ENCODE measurements at regions not wholly inside any gene's neighbourhood (a gene's known extent, or its start where the extent isn't known, plus 50 kb on each side); places are given as distances from the start of the nearest gene placed in this dataset.

DNA sequence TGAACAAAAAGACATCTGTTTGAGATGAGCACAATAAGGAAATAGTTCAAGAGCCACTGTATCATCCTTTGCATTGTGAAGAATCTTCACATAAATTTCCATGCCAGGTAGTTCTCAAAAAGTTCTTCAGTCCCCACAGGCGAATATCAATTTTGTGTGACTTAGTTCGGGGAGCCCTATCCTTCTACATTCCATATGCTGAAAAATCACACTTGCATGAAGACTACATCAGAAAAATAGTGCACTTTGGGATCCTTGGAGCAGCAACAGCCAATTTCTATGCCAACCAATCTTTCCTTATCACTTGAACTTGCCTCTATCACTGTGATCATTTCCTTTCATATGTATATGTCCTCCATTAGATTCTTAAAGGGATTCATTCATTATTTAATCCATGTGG is 830.6 kb upstream of the POU3F3 start:
- Histone ChIP-seq H2BK15ac (ENCODE audit: low read length) (no peak overlapping the region), H2BK120ac (replicated peaks; ENCODE audit: low read depth, low read length) (no peak overlapping the region)
- 86% methylated on average over 2 of the region's 2 CpGs; no CpG with 5 or more reads in 1 of the 2 experiments for WGBS, 2 experiments (ENCODE audit: extremely low coverage in 1 of 2, insufficient coverage in 1 of 2, insufficient read length in 1 of 2, insufficient replicate concordance in 2 of 2, low coverage in 1 of 2, low lambda C conversion rate in 2 of 2, missing lambda C conversion rate in 1 of 2)
- no peak for TF ChIP-seq HDAC6 (IDR thresholded peaks at IDR 0.05; ENCODE audit: low read depth, low read length)
- no peak for TF ChIP-seq MAFK (IDR thresholded peaks at IDR 0.05; ENCODE audit: low read depth, low read length)
- no peak for TF ChIP-seq CTBP2 (IDR thresholded peaks at IDR 0.05; ENCODE audit: borderline replicate concordance, insufficient read depth, insufficient read length, low read length)
- no peak for TF ChIP-seq POU5F1 (IDR thresholded peaks at IDR 0.05; ENCODE audit: low read depth, low read length)
- no peak for TF ChIP-seq JUND (IDR thresholded peaks at IDR 0.05; ENCODE audit: low read length)
- TF ChIP-seq, protein P1, sequence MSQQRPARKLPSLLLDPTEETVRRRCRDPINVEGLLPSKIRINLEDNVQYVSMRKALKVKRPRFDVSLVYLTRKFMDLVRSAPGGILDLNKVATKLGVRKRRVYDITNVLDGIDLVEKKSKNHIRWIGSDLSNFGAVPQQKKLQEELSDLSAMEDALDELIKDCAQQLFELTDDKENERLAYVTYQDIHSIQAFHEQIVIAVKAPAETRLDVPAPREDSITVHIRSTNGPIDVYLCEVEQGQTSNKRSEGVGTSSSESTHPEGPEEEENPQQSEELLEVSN (IDR thresholded peaks at IDR 0.05) = no peak
- TF ChIP-seq SP1 (IDR thresholded peaks at IDR 0.05; ENCODE audit: low read depth, low read length) = no peak
- no peak for TF ChIP-seq CHD2 (IDR thresholded peaks at IDR 0.05; ENCODE audit: low read length)

More for the DNA sequence above, 830.6 kb upstream of the POU3F3 start:
- Histone ChIP-seq H3K23ac (ENCODE audit: insufficient read length) (no peak overlapping the region), H3K79me1 (ENCODE audit: low read depth, low read length) (no peaks in the 10 kb centered on the region), H4K8ac (ENCODE audit: extremely low read depth, insufficient read depth, low read length) (no peak overlapping the region), H3K27me3 (replicated peaks in 1 of 4; ENCODE audit: control insufficient read depth in 3 of 4, extremely low read depth in 1 of 4, insufficient read depth in 3 of 4, low read length in 3 of 4) (no peaks in the 10 kb centered on the region), H2BK12ac (ENCODE audit: low read depth, low read length) (no peak overlapping the region), H3K14ac (ENCODE audit: insufficient read length) (no peak overlapping the region), H3K4me1 (replicated peaks in 1 of 4; ENCODE audit: control insufficient read depth in 3 of 4, insufficient read depth in 4 of 4, low read length in 3 of 4) (peaks cover 2 to 10% (median 4%) of the 10 kb centered on the region in 4 experiments; a peak in 5 of 7 replicates), H2AK5ac (ENCODE audit: low read depth, low read length) (no peak overlapping the region), H3K9me3 (ENCODE audit: insufficient read depth in 2 of 2, low read depth in 1 of 2, low read length in 1 of 2) (no peaks in the 10 kb centered on the region), H3K79me2 (ENCODE audit: control insufficient read depth in 1 of 2, insufficient read depth in 2 of 2, low read length in 2 of 2) (no peaks in the 10 kb centered on the region), H2AFZ (ENCODE audit: low read length) (no peak overlapping the region), H3K56ac (replicated peaks; ENCODE audit: insufficient read length, low read depth, low read length) (no peak overlapping the region), H3K4me3 (ENCODE audit: extremely low read depth in 1 of 4, insufficient read depth in 2 of 4, low read depth in 3 of 4, low read length in 4 of 4) (no peak overlapping the region), H3K18ac (ENCODE audit: extremely low read depth, low read length) (no peak overlapping the region), H2BK20ac (ENCODE audit: low read length) (no peak overlapping the region), H3K4ac (replicated peaks; ENCODE audit: insufficient read length, low read depth, low read length) (no peak overlapping the region), H3K23me2 (ENCODE audit: low read depth, low read length) (no peaks in the 10 kb centered on the region), H3K9ac (replicated peaks in 1 of 4; ENCODE audit: extremely low read depth in 1 of 4, low read depth in 3 of 4, low read length in 3 of 4) (no peak overlapping the region), H3K27ac (ENCODE audit: low read depth, low read length) (no peak overlapping the region), H4K5ac (ENCODE audit: insufficient read length, low read depth, low read length) (no peak overlapping the region), H4K91ac (replicated peaks; ENCODE audit: insufficient read length, low read length) (no peak overlapping the region), H4K20me1 (replicated peaks in 1 of 2; ENCODE audit: control insufficient read depth in 1 of 2, insufficient read depth in 2 of 2, low read length in 2 of 2) (no peaks in the 10 kb centered on the region), H2BK5ac (ENCODE audit: low read depth, low read length) (no peak overlapping the region), H3K4me2 (ENCODE audit: insufficient read depth in 1 of 2, low read depth in 2 of 2, low read length in 2 of 2) (peak overlapping the region in 1 of 2 experiments; percentile 52; a peak in 2 of 4 replicates), H3K36me3 (ENCODE audit: control insufficient read depth in 2 of 4, insufficient read depth in 4 of 4, low read length in 3 of 4) (no peaks in the 10 kb centered on the region)
- DNase-seq (ENCODE audit: low read depth in 1 of 2, low spot score in 2 of 2) = no peak
- FAIRE-seq = no peak
- POLR2A ChIA-PET (ENCODE audit: partially characterized antibody) = no interaction called here
- CTCF ChIA-PET (ENCODE audit: partially characterized antibody) = interaction anchor here (1.0 kb wide), 1 partner anchor 498 kb away, joined by 3 read pairs; no protein-coding TSS in a partner anchor

Measured in H1 (cell line).